ENCODE measurements at regions not wholly inside any gene's neighbourhood (a gene's known extent, or its start where the extent isn't known, plus 50 kb on each side); places are given as distances from the start of the nearest gene placed in this dataset.

- Histone ChIP-seq H3K9ac (ENCODE audit: low read length in 2 of 2) (no peak overlapping the region), H3K27ac (ENCODE audit: low read length) (no peak overlapping the region), H3K4me1 (ENCODE audit: control insufficient read depth, insufficient read depth, low read length) (no peaks in the 10 kb centered on the region)
These were observed 184.6 kb downstream of the C3orf38 start for GRCh38 chr3:88334187-88334868.

GRCh38 chr3:88336894-88337293, 187.1 kb downstream of the C3orf38 start:
- H3K9me3 ChIP-seq (ENCODE audit: control insufficient read depth in 2 of 2, low read length in 2 of 2), result no peaks in the 10 kb centered on the region
- H3K36me3 ChIP-seq (ENCODE audit: control insufficient read depth in 2 of 2, insufficient read depth in 2 of 2, low read length in 2 of 2), result no peaks in the 10 kb centered on the region
- no peak overlapping the region for H3K4me3 ChIP-seq (ENCODE audit: low read length in 2 of 2)
- H3K4me1 ChIP-seq (ENCODE audit: control insufficient read depth, insufficient read depth, low read length), result no peaks in the 10 kb centered on the region
- no peaks in the 10 kb centered on the region for H3K27me3 ChIP-seq (ENCODE audit: control insufficient read depth in 1 of 2, insufficient read depth in 2 of 2, low read length in 2 of 2)
- H3K9ac ChIP-seq (ENCODE audit: low read length in 2 of 2), result no peak overlapping the region
- H3K27ac ChIP-seq (ENCODE audit: low read length), result no peak overlapping the region

More at GRCh38 chr3:88334187-88334868, 184.6 kb downstream of the C3orf38 start:
- no peaks in the 10 kb centered on the region for H3K36me3 ChIP-seq (ENCODE audit: control insufficient read depth in 2 of 2, insufficient read depth in 2 of 2, low read length in 2 of 2)
- no peak overlapping the region for H3K4me3 ChIP-seq (ENCODE audit: low read length in 2 of 2)
- no peaks in the 10 kb centered on the region for H3K9me3 ChIP-seq (ENCODE audit: control insufficient read depth in 2 of 2, low read length in 2 of 2)
- H3K27me3 ChIP-seq (ENCODE audit: control insufficient read depth in 1 of 2, insufficient read depth in 2 of 2, low read length in 2 of 2), result no peaks in the 10 kb centered on the region

- Histone ChIP-seq H3K4me3 (ENCODE audit: low read length in 2 of 2) (no peak overlapping the region), H3K9ac (ENCODE audit: low read length in 2 of 2) (no peak overlapping the region), H3K9me3 (ENCODE audit: control insufficient read depth in 2 of 2, low read length in 2 of 2) (no peaks in the 10 kb centered on the region), H3K36me3 (ENCODE audit: control insufficient read depth in 2 of 2, insufficient read depth in 2 of 2, low read length in 2 of 2) (no peaks in the 10 kb centered on the region), H3K27ac (ENCODE audit: low read length) (no peak overlapping the region), H3K4me1 (ENCODE audit: control insufficient read depth, insufficient read depth, low read length) (no peaks in the 10 kb centered on the region), H3K27me3 (ENCODE audit: control insufficient read depth in 1 of 2, insufficient read depth in 2 of 2, low read length in 2 of 2) (no peaks in the 10 kb centered on the region)
These were observed 193.5 kb downstream of the C3orf38 start for GRCh38 chr3:88343264-88343663.

GRCh38 chr3:88346643-88347042, 196.9 kb downstream of the C3orf38 start:
- Histone ChIP-seq H3K27ac (ENCODE audit: low read length) (no peak overlapping the region), H3K4me1 (ENCODE audit: control insufficient read depth, insufficient read depth, low read length) (no peaks in the 10 kb centered on the region), H3K9ac (ENCODE audit: low read length in 2 of 2) (no peak overlapping the region), H3K9me3 (ENCODE audit: control insufficient read depth in 2 of 2, low read length in 2 of 2) (no peaks in the 10 kb centered on the region), H3K4me3 (ENCODE audit: low read length in 2 of 2) (no peak overlapping the region), H3K36me3 (ENCODE audit: control insufficient read depth in 2 of 2, insufficient read depth in 2 of 2, low read length in 2 of 2) (no peaks in the 10 kb centered on the region), H3K27me3 (ENCODE audit: control insufficient read depth in 1 of 2, insufficient read depth in 2 of 2, low read length in 2 of 2) (no peaks in the 10 kb centered on the region)

GRCh38 chr3:88362428-88362827, 212.7 kb downstream of the C3orf38 start:
- H3K9ac ChIP-seq (ENCODE audit: low read length in 2 of 2), result no peak overlapping the region
- no peaks in the 10 kb centered on the region for H3K27me3 ChIP-seq (ENCODE audit: control insufficient read depth in 1 of 2, insufficient read depth in 2 of 2, low read length in 2 of 2)
- H3K9me3 ChIP-seq (ENCODE audit: control insufficient read depth in 2 of 2, low read length in 2 of 2), result peaks cover 0 to 3% of the 10 kb centered on the region in 2 donors
- H3K36me3 ChIP-seq (ENCODE audit: control insufficient read depth in 2 of 2, insufficient read depth in 2 of 2, low read length in 2 of 2), result no peaks in the 10 kb centered on the region
- H3K27ac ChIP-seq (ENCODE audit: low read length), result no peak overlapping the region
- no peaks in the 10 kb centered on the region for H3K4me1 ChIP-seq (ENCODE audit: control insufficient read depth, insufficient read depth, low read length)
- no peak overlapping the region for H3K4me3 ChIP-seq (ENCODE audit: low read length in 2 of 2)

GRCh38 chr3:88364926-88365325, 215.2 kb downstream of the C3orf38 start:
- Histone ChIP-seq H3K27me3 (ENCODE audit: control insufficient read depth in 1 of 2, insufficient read depth in 2 of 2, low read length in 2 of 2) (no peaks in the 10 kb centered on the region), H3K36me3 (ENCODE audit: control insufficient read depth in 2 of 2, insufficient read depth in 2 of 2, low read length in 2 of 2) (no peaks in the 10 kb centered on the region), H3K4me3 (ENCODE audit: low read length in 2 of 2) (no peak overlapping the region), H3K9me3 (ENCODE audit: control insufficient read depth in 2 of 2, low read length in 2 of 2) (peaks cover 0 to 3% of the 10 kb centered on the region in 2 donors), H3K9ac (ENCODE audit: low read length in 2 of 2) (no peak overlapping the region), H3K27ac (ENCODE audit: low read length) (no peak overlapping the region), H3K4me1 (ENCODE audit: control insufficient read depth, insufficient read depth, low read length) (no peaks in the 10 kb centered on the region)

- Histone ChIP-seq H3K9ac (ENCODE audit: low read length in 2 of 2) (no peak overlapping the region), H3K4me3 (ENCODE audit: low read length in 2 of 2) (no peak overlapping the region), H3K9me3 (ENCODE audit: control insufficient read depth in 2 of 2, low read length in 2 of 2) (peaks cover 0 to 3% of the 10 kb centered on the region in 2 donors), H3K36me3 (ENCODE audit: control insufficient read depth in 2 of 2, insufficient read depth in 2 of 2, low read length in 2 of 2) (no peaks in the 10 kb centered on the region), H3K4me1 (ENCODE audit: control insufficient read depth, insufficient read depth, low read length) (no peaks in the 10 kb centered on the region), H3K27me3 (ENCODE audit: control insufficient read depth in 1 of 2, insufficient read depth in 2 of 2, low read length in 2 of 2) (no peaks in the 10 kb centered on the region), H3K27ac (ENCODE audit: low read length) (no peak overlapping the region)
These were observed 219.6 kb downstream of the C3orf38 start for GRCh38 chr3:88369337-88369736.

- Histone ChIP-seq H3K27ac (ENCODE audit: low read length) (no peak overlapping the region), H3K4me3 (ENCODE audit: low read length in 2 of 2) (no peak overlapping the region), H3K9ac (ENCODE audit: low read length in 2 of 2) (no peak overlapping the region), H3K9me3 (ENCODE audit: control insufficient read depth in 2 of 2, low read length in 2 of 2) (peaks cover 0 to 3% of the 10 kb centered on the region in 2 donors), H3K4me1 (ENCODE audit: control insufficient read depth, insufficient read depth, low read length) (no peaks in the 10 kb centered on the region), H3K27me3 (ENCODE audit: control insufficient read depth in 1 of 2, insufficient read depth in 2 of 2, low read length in 2 of 2) (no peaks in the 10 kb centered on the region), H3K36me3 (ENCODE audit: control insufficient read depth in 2 of 2, insufficient read depth in 2 of 2, low read length in 2 of 2) (no peaks in the 10 kb centered on the region)
These were observed 220.0 kb downstream of the C3orf38 start for GRCh38 chr3:88369767-88370166.

- H3K27ac ChIP-seq (ENCODE audit: low read length), result no peak overlapping the region
- no peaks in the 10 kb centered on the region for H3K4me1 ChIP-seq (ENCODE audit: control insufficient read depth, insufficient read depth, low read length)
- H3K9me3 ChIP-seq (ENCODE audit: control insufficient read depth in 2 of 2, low read length in 2 of 2), result peaks cover 0 to 2% of the 10 kb centered on the region in 2 donors
- no peaks in the 10 kb centered on the region for H3K27me3 ChIP-seq (ENCODE audit: control insufficient read depth in 1 of 2, insufficient read depth in 2 of 2, low read length in 2 of 2)
- H3K36me3 ChIP-seq (ENCODE audit: control insufficient read depth in 2 of 2, insufficient read depth in 2 of 2, low read length in 2 of 2), result no peaks in the 10 kb centered on the region
- H3K4me3 ChIP-seq (ENCODE audit: low read length in 2 of 2), result no peak overlapping the region
- no peak overlapping the region for H3K9ac ChIP-seq (ENCODE audit: low read length in 2 of 2)
These were observed 235.3 kb downstream of the C3orf38 start for GRCh38 chr3:88385090-88385489.

- no peak overlapping the region for H3K9ac ChIP-seq (ENCODE audit: low read length in 2 of 2)
These were observed 248.8 kb downstream of the C3orf38 start for GRCh38 chr3:88398581-88398980.

GRCh38 chr3:88403319-88403718, 253.6 kb downstream of the C3orf38 start:
- Histone ChIP-seq H3K9me3 (ENCODE audit: control insufficient read depth in 2 of 2, low read length in 2 of 2) (no peaks in the 10 kb centered on the region), H3K4me1 (ENCODE audit: control insufficient read depth, insufficient read depth, low read length) (no peaks in the 10 kb centered on the region), H3K4me3 (ENCODE audit: low read length in 2 of 2) (no peak overlapping the region), H3K36me3 (ENCODE audit: control insufficient read depth in 2 of 2, insufficient read depth in 2 of 2, low read length in 2 of 2) (no peaks in the 10 kb centered on the region), H3K9ac (ENCODE audit: low read length in 2 of 2) (no peak overlapping the region), H3K27me3 (ENCODE audit: control insufficient read depth in 1 of 2, insufficient read depth in 2 of 2, low read length in 2 of 2) (no peaks in the 10 kb centered on the region), H3K27ac (ENCODE audit: low read length) (no peak overlapping the region)

More at GRCh38 chr3:88398581-88398980, 248.8 kb downstream of the C3orf38 start:
- H3K27ac ChIP-seq (ENCODE audit: low read length), result no peak overlapping the region
- H3K4me1 ChIP-seq (ENCODE audit: control insufficient read depth, insufficient read depth, low read length), result no peaks in the 10 kb centered on the region
- H3K9me3 ChIP-seq (ENCODE audit: control insufficient read depth in 2 of 2, low read length in 2 of 2), result no peaks in the 10 kb centered on the region
- no peaks in the 10 kb centered on the region for H3K36me3 ChIP-seq (ENCODE audit: control insufficient read depth in 2 of 2, insufficient read depth in 2 of 2, low read length in 2 of 2)
- H3K27me3 ChIP-seq (ENCODE audit: control insufficient read depth in 1 of 2, insufficient read depth in 2 of 2, low read length in 2 of 2), result no peaks in the 10 kb centered on the region
- H3K4me3 ChIP-seq (ENCODE audit: low read length in 2 of 2), result no peak overlapping the region
